GM18907 (cell line): ENCODE measurements at regions not wholly inside any gene's neighbourhood (a gene's known extent, or its start where the extent isn't known, plus 50 kb on each side); places are given as distances from the start of the nearest gene placed in this dataset.
"Not testable (repeated sequence)": the region's sequence is repeated elsewhere in the genome, so short reads cannot be mapped to it uniquely, and the experiment has no call there.

Source experiments
- ATAC-seq: cut with Tn5 transposase; IDR thresholded peaks from one replicate; pipeline ENCODE4 v1.9.1; 2021; ENCODE audit warnings: mild to moderate bottlenecking, moderate library complexity; ENCODE audit not compliant: unreplicated experiment

- ATAC-seq: no peak
These were observed 150.5 kb downstream of the UNC5CL start for GRCh38 chr6:40888456-40888990.

- ATAC-seq: no peak
These were observed 151.2 kb downstream of the UNC5CL start for GRCh38 chr6:40887792-40888340.

GRCh38 chr6:40887079-40887791 lies 151.8 kb downstream of the UNC5CL start:
- ATAC-seq: no peak

- ATAC-seq: no peak
These were observed 153.8 kb downstream of the UNC5CL start for GRCh38 chr6:40885139-40885774.

GRCh38 chr6:40882323-40882997 lies 156.6 kb downstream of the UNC5CL start:
- no peak for ATAC-seq

- ATAC-seq: no peak
These were observed 157.5 kb downstream of the UNC5CL start for GRCh38 chr6:40881501-40881900.

- ATAC-seq: no peak
These were observed 158.1 kb downstream of the UNC5CL start for GRCh38 chr6:40880906-40881305.

- ATAC-seq: no peak
These were observed 159.9 kb downstream of the UNC5CL start for GRCh38 chr6:40879169-40879568.

GRCh38 chr6:40877362-40877761 lies 161.7 kb downstream of the UNC5CL start:
- no peak for ATAC-seq

GRCh38 chr6:40876336-40876735 lies 162.7 kb downstream of the UNC5CL start:
- ATAC-seq: no peak

GRCh38 chr6:40874495-40874894 lies 164.5 kb downstream of the UNC5CL start:
- ATAC-seq: no peak

- ATAC-seq: no peak
These were observed 167.6 kb downstream of the UNC5CL start for GRCh38 chr6:40871424-40871823.

- not testable (repeated sequence) for ATAC-seq
These were observed 170.7 kb downstream of the UNC5CL start for GRCh38 chr6:40868089-40868865.

- ATAC-seq: not testable (repeated sequence)
These were observed 171.5 kb downstream of the UNC5CL start for GRCh38 chr6:40867527-40867926.

GRCh38 chr6:40865259-40865658 lies 173.8 kb downstream of the UNC5CL start:
- ATAC-seq: not testable (repeated sequence)

- no peak for ATAC-seq
These were observed 178.6 kb downstream of the UNC5CL start for GRCh38 chr6:40860443-40860842.

- no peak for ATAC-seq
These were observed 182.8 kb downstream of the UNC5CL start for GRCh38 chr6:40856271-40856670.

GRCh38 chr6:40855168-40855880 lies 183.7 kb downstream of the UNC5CL start:
- no peak for ATAC-seq

GRCh38 chr6:40854592-40854991 lies 184.4 kb downstream of the UNC5CL start:
- no peak for ATAC-seq

GRCh38 chr6:40852779-40853373 lies 186.1 kb downstream of the UNC5CL start:
- ATAC-seq: no peak
